ENCODE measurements at regions not wholly inside any gene's neighbourhood (a gene's known extent, or its start where the extent isn't known, plus 50 kb on each side); places are given as distances from the start of the nearest gene placed in this dataset.
A peak's percentile ranks its signal among the peaks of the same experiment; 100 is the strongest.

DNA sequence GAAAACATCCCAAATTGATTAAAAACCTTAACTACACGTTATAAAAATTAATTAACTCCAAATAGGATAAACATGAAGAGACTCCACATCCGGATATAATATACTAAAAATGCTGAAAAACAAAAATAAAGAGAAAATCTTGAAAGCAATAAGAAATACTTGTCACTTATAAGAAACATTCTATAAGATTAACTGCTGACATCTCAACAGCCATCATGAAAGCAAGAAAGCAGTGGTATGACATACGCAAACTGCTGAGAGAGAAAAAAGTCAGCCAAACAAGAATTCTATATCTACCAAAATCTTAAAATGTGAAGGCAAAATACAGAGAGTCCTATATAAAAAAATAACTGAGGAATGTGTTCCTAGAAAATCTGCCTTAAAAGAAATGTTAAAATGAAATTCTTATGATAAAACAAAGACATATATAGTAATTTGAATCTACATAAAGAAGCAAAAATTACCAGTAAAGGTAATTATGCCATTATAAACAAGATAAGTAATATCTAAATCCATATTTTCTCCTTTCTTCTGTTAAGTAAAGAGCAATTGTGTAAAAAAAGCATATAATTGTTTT lies 1851.1 kb downstream of the PCDH9 start:
- DNase-seq (ENCODE audit: low read depth) (peak; percentile 26), FAIRE-seq (no peak)
- TF ChIP-seq EZH2 (IDR thresholded peaks at IDR 0.05; ENCODE audit: insufficient read depth, low read length) = no peak
- Histone ChIP-seq H3K9ac (ENCODE audit: low read length) (no peak overlapping the region), H3K4me3 (ENCODE audit: insufficient read depth, low read depth, low read length) (no peak overlapping the region), H3K4me1 (ENCODE audit: insufficient read depth, low read length) (no peaks in the 10 kb centered on the region), H3K27me3 (ENCODE audit: insufficient read depth, low read length) (no peaks in the 10 kb centered on the region), H2AFZ (ENCODE audit: low read depth, low read length) (no peak overlapping the region), H3K27ac (ENCODE audit: low read depth, low read length) (no peak overlapping the region), H3K4me2 (ENCODE audit: low read length) (no peak overlapping the region), H3K79me2 (ENCODE audit: insufficient read depth, low read length) (no peaks in the 10 kb centered on the region), H3K36me3 (ENCODE audit: insufficient read depth, low read length) (no peaks in the 10 kb centered on the region), H4K20me1 (ENCODE audit: insufficient read depth, low read length) (no peaks in the 10 kb centered on the region), H3K9me3 (ENCODE audit: insufficient read depth, low read depth, low read length) (peaks cover 3% of the 10 kb centered on the region)
- H3K9me3 Mint-ChIP-seq (ENCODE audit: unreplicated experiment) = no peaks in the 10 kb centered on the region
- H3K36me3 Mint-ChIP-seq (ENCODE audit: low read depth, unreplicated experiment) = no peaks in the 10 kb centered on the region
- H3K4me3 Mint-ChIP-seq (ENCODE audit: unreplicated experiment) = no peak overlapping the region
- no peaks in the 10 kb centered on the region for H3K27me3 Mint-ChIP-seq (ENCODE audit: low read depth, unreplicated experiment)
- no peaks in the 10 kb centered on the region for H3K4me1 Mint-ChIP-seq (ENCODE audit: low read depth, unreplicated experiment)
- H3K27ac Mint-ChIP-seq (ENCODE audit: unreplicated experiment) = no peak overlapping the region

DNA sequence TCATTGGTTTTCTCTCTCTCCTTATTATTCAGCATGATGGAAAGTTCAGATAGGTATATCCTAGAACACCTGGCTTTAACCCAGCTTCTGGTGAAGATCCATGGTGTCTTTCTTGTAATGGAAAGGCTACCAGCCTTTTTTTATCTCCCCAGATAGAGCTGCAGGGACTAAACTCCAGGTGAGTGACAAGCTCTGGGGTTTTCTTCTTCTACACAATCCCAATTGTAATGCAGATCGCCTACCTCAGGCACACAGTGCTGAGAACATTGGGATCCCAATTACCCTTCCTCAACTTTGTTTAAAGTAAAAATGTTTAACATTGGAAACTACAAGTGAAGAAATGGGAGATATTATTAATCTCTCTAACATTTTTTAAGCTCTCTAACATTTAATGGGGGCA lies 1851.7 kb downstream of the PCDH9 start:
- Histone ChIP-seq H3K9me3 (ENCODE audit: insufficient read depth, low read depth, low read length) (peaks cover 3% of the 10 kb centered on the region), H3K4me1 (ENCODE audit: insufficient read depth, low read length) (no peaks in the 10 kb centered on the region), H3K9ac (ENCODE audit: low read length) (no peak overlapping the region), H3K36me3 (ENCODE audit: insufficient read depth, low read length) (no peaks in the 10 kb centered on the region), H4K20me1 (ENCODE audit: insufficient read depth, low read length) (no peaks in the 10 kb centered on the region), H2AFZ (ENCODE audit: low read depth, low read length) (no peak overlapping the region), H3K4me3 (ENCODE audit: insufficient read depth, low read depth, low read length) (no peak overlapping the region), H3K27me3 (ENCODE audit: insufficient read depth, low read length) (no peaks in the 10 kb centered on the region), H3K27ac (ENCODE audit: low read depth, low read length) (no peak overlapping the region), H3K4me2 (ENCODE audit: low read length) (no peak overlapping the region), H3K79me2 (ENCODE audit: insufficient read depth, low read length) (no peaks in the 10 kb centered on the region)
- Mint-ChIP-seq H3K27ac (ENCODE audit: unreplicated experiment) (no peak overlapping the region), H3K9me3 (ENCODE audit: unreplicated experiment) (no peaks in the 10 kb centered on the region), H3K36me3 (ENCODE audit: low read depth, unreplicated experiment) (no peaks in the 10 kb centered on the region), H3K27me3 (ENCODE audit: low read depth, unreplicated experiment) (no peaks in the 10 kb centered on the region), H3K4me3 (ENCODE audit: unreplicated experiment) (no peak overlapping the region), H3K4me1 (ENCODE audit: low read depth, unreplicated experiment) (no peaks in the 10 kb centered on the region)
- DNase-seq (ENCODE audit: low read depth) = no peak
- FAIRE-seq = no peak
- TF ChIP-seq EZH2 (IDR thresholded peaks at IDR 0.05; ENCODE audit: insufficient read depth, low read length) = no peak
- TF ChIP-seq, protein P1, sequence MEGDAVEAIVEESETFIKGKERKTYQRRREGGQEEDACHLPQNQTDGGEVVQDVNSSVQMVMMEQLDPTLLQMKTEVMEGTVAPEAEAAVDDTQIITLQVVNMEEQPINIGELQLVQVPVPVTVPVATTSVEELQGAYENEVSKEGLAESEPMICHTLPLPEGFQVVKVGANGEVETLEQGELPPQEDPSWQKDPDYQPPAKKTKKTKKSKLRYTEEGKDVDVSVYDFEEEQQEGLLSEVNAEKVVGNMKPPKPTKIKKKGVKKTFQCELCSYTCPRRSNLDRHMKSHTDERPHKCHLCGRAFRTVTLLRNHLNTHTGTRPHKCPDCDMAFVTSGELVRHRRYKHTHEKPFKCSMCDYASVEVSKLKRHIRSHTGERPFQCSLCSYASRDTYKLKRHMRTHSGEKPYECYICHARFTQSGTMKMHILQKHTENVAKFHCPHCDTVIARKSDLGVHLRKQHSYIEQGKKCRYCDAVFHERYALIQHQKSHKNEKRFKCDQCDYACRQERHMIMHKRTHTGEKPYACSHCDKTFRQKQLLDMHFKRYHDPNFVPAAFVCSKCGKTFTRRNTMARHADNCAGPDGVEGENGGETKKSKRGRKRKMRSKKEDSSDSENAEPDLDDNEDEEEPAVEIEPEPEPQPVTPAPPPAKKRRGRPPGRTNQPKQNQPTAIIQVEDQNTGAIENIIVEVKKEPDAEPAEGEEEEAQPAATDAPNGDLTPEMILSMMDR (IDR thresholded peaks at IDR 0.05; ENCODE audit: insufficient read depth, low read depth, low read length) = no peak

DNA sequence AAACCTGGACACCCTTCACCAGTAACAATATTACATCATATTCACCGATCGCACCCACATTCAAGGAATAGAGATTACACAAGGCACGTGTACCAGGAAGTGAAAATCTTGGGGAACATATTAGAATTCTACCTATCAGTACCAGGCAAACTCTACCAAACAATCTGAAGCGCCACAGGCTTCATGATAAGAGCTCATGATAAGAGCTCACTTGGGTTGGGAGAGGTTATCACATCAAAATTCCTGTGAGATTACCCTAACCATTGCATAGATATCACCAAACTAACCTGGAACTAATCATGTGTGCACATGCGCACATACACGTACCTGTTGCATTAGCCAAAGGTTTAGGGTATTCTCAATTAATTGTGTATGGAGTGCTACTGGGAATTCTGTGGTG lies 1861.3 kb downstream of the PCDH9 start:
- TF ChIP-seq, protein P1 (IDR thresholded peaks at IDR 0.05; ENCODE audit: insufficient read depth, low read depth, low read length) = no peak
- TF ChIP-seq EZH2 (IDR thresholded peaks at IDR 0.05; ENCODE audit: insufficient read depth, low read length) = no peak

More for the DNA sequence above, 1861.3 kb downstream of the PCDH9 start:
- Histone ChIP-seq H3K36me3 (ENCODE audit: insufficient read depth, low read length) (no peaks in the 10 kb centered on the region), H3K9ac (ENCODE audit: low read length) (no peak overlapping the region), H3K79me2 (ENCODE audit: insufficient read depth, low read length) (no peaks in the 10 kb centered on the region), H3K4me1 (ENCODE audit: insufficient read depth, low read length) (no peaks in the 10 kb centered on the region), H3K4me2 (ENCODE audit: low read length) (no peak overlapping the region), H3K27ac (ENCODE audit: low read depth, low read length) (no peak overlapping the region), H2AFZ (ENCODE audit: low read depth, low read length) (no peak overlapping the region), H3K9me3 (ENCODE audit: insufficient read depth, low read depth, low read length) (no peaks in the 10 kb centered on the region), H3K27me3 (ENCODE audit: insufficient read depth, low read length) (no peaks in the 10 kb centered on the region), H4K20me1 (ENCODE audit: insufficient read depth, low read length) (no peaks in the 10 kb centered on the region), H3K4me3 (ENCODE audit: insufficient read depth, low read depth, low read length) (no peak overlapping the region)
- no peaks in the 10 kb centered on the region for H3K9me3 Mint-ChIP-seq (ENCODE audit: unreplicated experiment)
- FAIRE-seq = no peak
- no peak overlapping the region for H3K4me3 Mint-ChIP-seq (ENCODE audit: unreplicated experiment)
- no peaks in the 10 kb centered on the region for H3K27me3 Mint-ChIP-seq (ENCODE audit: low read depth, unreplicated experiment)
- DNase-seq (ENCODE audit: low read depth) = no peak
- H3K4me1 Mint-ChIP-seq (ENCODE audit: low read depth, unreplicated experiment) = no peaks in the 10 kb centered on the region
- no peak overlapping the region for H3K27ac Mint-ChIP-seq (ENCODE audit: unreplicated experiment)
- H3K36me3 Mint-ChIP-seq (ENCODE audit: low read depth, unreplicated experiment) = no peaks in the 10 kb centered on the region

All from astrocyte (in vitro differentiated cells and primary cell).